RWPE1 (cell line): ENCODE measurements at regions not wholly inside any gene's neighbourhood (a gene's known extent, or its start where the extent isn't known, plus 50 kb on each side); places are given as distances from the start of the nearest gene placed in this dataset.
"Not testable (repeated sequence)": the region's sequence is repeated elsewhere in the genome, so short reads cannot be mapped to it uniquely, and the experiment has no call there.

Source experiments
- CTCF ChIA-PET: fragments of 350-600 bp; sonication (Branson Sonifier 250); formaldehyde crosslinking; extraction: SDS; loops from one replicate; lab custom pipeline; 2021; lab: Yijun Ruan, JAX
- POLR2A ChIA-PET: fragments of 400-600 bp; formaldehyde crosslinking; extraction: SDS; loops from one replicate; lab custom pipeline; 2020; ENCODE audit warnings: antibody characterized with exemption; ENCODE audit not compliant: low non-redundant PET; lab: Yijun Ruan, JAX
- DNase-seq: peaks from one replicate; pipeline ENCODE4 v3.0.0; 2012; ENCODE audit warnings: low spot score
- H3K27ac ChIP-seq: fragments of 450-650 bp; 2 replicates; pipeline ENCODE4 v1.5.1; 2017
- CTCF ChIP-seq: fragments of 450-650 bp; conservative IDR thresholded peaks from 2 replicates; pipeline ENCODE4 v1.5.1; 2017; ENCODE audit warnings: low read depth, mild to moderate bottlenecking

- no peak for DNase-seq
- CTCF ChIA-PET, result no interaction called here
- no peak for TF ChIP-seq CTCF
- no peak overlapping the region for H3K27ac ChIP-seq
- POLR2A ChIA-PET, result no interaction called here
Observed at GRCh38 chr5:91487420-91487819, 104.3 kb upstream of the ARRDC3 start.

GRCh38 chr5:91486638-91487037 is 103.5 kb upstream of the ARRDC3 start:
- ChIA-PET POLR2A (no interaction called here), CTCF (interaction anchor here (0.5 to 1.0 kb wide), 4 partner anchors 11 to 375 kb away, joined by 3 to 4 read pairs (median 4); no protein-coding TSS in a partner anchor)
- no peak overlapping the region for H3K27ac ChIP-seq

GRCh38 chr5:91484662-91485061 is 101.5 kb upstream of the ARRDC3 start:
- TF ChIP-seq CTCF, result no peak
- ChIA-PET CTCF (no interaction called here), POLR2A (no interaction called here)
- H3K27ac ChIP-seq, result no peak overlapping the region
- no peak for DNase-seq

More at GRCh38 chr5:91486638-91487037, 103.5 kb upstream of the ARRDC3 start:
- no peak for TF ChIP-seq CTCF
- DNase-seq, result peak; percentile 46

DNA sequence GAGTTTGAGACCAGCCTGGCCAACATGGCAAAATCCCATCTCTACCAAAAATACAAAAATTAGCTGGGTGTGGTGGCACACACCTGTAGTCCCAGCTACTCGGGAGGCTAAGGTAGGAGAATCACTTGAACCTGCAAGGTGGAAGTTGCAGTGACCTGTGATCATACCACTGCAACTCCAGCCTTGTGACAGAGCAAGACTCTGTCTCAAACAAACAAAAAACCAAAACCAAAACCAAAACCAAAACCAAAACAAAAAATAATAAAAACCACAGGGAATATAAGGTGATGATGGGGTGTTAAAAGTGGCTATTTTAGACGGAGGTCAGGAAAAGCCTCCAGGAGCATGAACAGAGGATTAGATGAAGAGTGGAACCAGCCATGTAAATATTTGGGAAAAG is 96.3 kb upstream of the ARRDC3 start:
- DNase-seq, POLR2A ChIA-PET, CTCF ChIA-PET, H3K27ac ChIP-seq: not testable (repeated sequence)

- no peak overlapping the region for H3K27ac ChIP-seq
- DNase-seq, result no peak
- TF ChIP-seq CTCF, result no peak
- ChIA-PET POLR2A (no interaction called here), CTCF (no interaction called here)
Observed at GRCh38 chr5:91478096-91478495, 95.0 kb upstream of the ARRDC3 start.

DNA sequence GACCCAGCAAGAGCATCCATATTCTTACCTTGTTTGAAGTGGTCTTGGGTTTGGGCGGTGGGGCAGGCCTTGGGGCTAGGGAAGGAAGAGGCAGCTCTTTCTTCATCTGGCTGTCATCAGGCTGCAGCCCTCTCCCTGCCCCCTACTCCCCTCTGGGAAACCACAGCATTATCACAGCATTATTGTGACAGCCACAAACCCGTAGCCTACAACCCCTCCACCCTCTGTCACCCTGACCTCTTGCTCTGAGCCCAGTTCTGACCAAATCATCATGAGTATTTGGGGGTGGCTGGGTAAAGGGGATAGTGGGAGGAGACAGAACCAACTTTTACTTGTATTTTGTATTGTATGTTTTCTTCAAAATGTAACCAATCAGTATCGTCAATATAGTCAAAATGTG is 94.3 kb upstream of the ARRDC3 start:
- no peak for TF ChIP-seq CTCF
- POLR2A ChIA-PET, result no interaction called here
- no peak for DNase-seq
- no peak overlapping the region for H3K27ac ChIP-seq
- CTCF ChIA-PET, result no interaction called here

GRCh38 chr5:91474201-91474600 is 91.1 kb upstream of the ARRDC3 start:
- ChIA-PET CTCF (interaction anchor here (0.5 kb wide), 1 partner anchor 1501 kb away, joined by 3 read pairs; no protein-coding TSS in a partner anchor), POLR2A (no interaction called here)
- no peak for DNase-seq
- H3K27ac ChIP-seq, result no peak overlapping the region
- TF ChIP-seq CTCF, result no peak
